ENCODE measurements at regions not wholly inside any gene's neighbourhood (a gene's known extent, or its start where the extent isn't known, plus 50 kb on each side); places are given as distances from the start of the nearest gene placed in this dataset.

DNA sequence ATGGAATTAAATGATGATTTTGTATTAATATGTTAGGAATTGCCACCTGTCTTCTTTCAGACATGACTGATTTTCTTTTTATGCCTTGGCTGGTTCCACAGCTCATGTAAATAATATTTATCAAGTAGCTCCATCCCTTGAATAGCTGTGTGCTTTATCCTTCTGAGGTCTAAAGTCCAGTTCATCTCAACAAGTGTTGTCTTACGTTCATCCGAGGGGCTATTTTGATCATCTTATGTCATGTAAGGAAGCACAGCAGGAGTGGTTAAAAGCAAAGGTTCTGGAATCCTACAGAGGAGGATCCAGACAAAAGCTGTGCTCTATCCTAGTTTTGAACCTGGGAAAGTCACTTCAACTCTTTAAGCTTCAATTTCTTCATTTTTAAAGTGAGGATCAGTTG is 123.7 kb upstream of the ATP2B1 start:
- TF ChIP-seq POLR2A (IDR thresholded peaks at IDR 0.05), result no peak
- TF ChIP-seq, protein P1, sequence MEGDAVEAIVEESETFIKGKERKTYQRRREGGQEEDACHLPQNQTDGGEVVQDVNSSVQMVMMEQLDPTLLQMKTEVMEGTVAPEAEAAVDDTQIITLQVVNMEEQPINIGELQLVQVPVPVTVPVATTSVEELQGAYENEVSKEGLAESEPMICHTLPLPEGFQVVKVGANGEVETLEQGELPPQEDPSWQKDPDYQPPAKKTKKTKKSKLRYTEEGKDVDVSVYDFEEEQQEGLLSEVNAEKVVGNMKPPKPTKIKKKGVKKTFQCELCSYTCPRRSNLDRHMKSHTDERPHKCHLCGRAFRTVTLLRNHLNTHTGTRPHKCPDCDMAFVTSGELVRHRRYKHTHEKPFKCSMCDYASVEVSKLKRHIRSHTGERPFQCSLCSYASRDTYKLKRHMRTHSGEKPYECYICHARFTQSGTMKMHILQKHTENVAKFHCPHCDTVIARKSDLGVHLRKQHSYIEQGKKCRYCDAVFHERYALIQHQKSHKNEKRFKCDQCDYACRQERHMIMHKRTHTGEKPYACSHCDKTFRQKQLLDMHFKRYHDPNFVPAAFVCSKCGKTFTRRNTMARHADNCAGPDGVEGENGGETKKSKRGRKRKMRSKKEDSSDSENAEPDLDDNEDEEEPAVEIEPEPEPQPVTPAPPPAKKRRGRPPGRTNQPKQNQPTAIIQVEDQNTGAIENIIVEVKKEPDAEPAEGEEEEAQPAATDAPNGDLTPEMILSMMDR (IDR thresholded peaks at IDR 0.05), result no peak

All from thyroid gland (tissue), 4 donors.